ENCODE measurements at regions not wholly inside any gene's neighbourhood (a gene's known extent, or its start where the extent isn't known, plus 50 kb on each side); places are given as distances from the start of the nearest gene placed in this dataset.

- in situ Hi-C loops (cut with HindIII; ENCODE audit: extremely low pct_ligation_motif_present, low pct_unique_long_range_greater_than_20kb) (no loop called here), intact Hi-C loops (cut with micrococcal nuclease; ENCODE audit: unreplicated experiment) (no loop called here)
- Histone ChIP-seq H4K20me1 (ENCODE audit: insufficient read depth, low read length) (no peaks in the 10 kb centered on the region), H3K9ac (ENCODE audit: insufficient read depth, low read depth, low read length) (no peak overlapping the region), H3K9me3 (ENCODE audit: low read length) (peaks cover 78% of the 10 kb centered on the region), H3K4me1 (ENCODE audit: insufficient read depth, low read length) (no peaks in the 10 kb centered on the region), H3K27ac (ENCODE audit: extremely low read length, insufficient read depth, low read length) (no peak overlapping the region), H3K4me2 (ENCODE audit: low read depth, low read length) (no peak overlapping the region), H3K27me3 (ENCODE audit: control insufficient read depth in 1 of 2, insufficient read depth in 2 of 2, low read length in 2 of 2) (no peaks in the 10 kb centered on the region), H3K36me3 (replicated peaks in 1 of 2; ENCODE audit: control insufficient read depth in 1 of 2, insufficient read depth in 2 of 2, low read length in 2 of 2) (no peaks in the 10 kb centered on the region), H2AFZ (ENCODE audit: low read length) (no peak overlapping the region), H3K4me3 (replicated peaks in 1 of 3; ENCODE audit: insufficient read depth in 1 of 3, low read depth in 2 of 3, low read length in 3 of 3) (no peak overlapping the region), H3K79me2 (ENCODE audit: insufficient read depth, low read length) (no peaks in the 10 kb centered on the region)
- ATAC-seq (no peak), DNase-seq (ENCODE audit: low spot score) (no peak), FAIRE-seq (no peak)
- 0% methylated on average over 2 of the region's 2 CpGs for WGBS (ENCODE audit: low lambda C conversion rate)
- TF ChIP-seq STAT5B (CRISPR knock-in tag; IDR thresholded peaks at IDR 0.05): no peak
- no peak for TF ChIP-seq SRY (CRISPR knock-in tag; IDR thresholded peaks at IDR 0.05)
- no peak for TF ChIP-seq ZNF609 (CRISPR knock-in tag; IDR thresholded peaks at IDR 0.05; ENCODE audit: borderline replicate concordance)
- TF ChIP-seq KLF15 (CRISPR knock-in tag; IDR thresholded peaks at IDR 0.05; ENCODE audit: borderline replicate concordance): no peak
- TF ChIP-seq ADNP (CRISPR knock-in tag; IDR thresholded peaks at IDR 0.05): no peak
- TF ChIP-seq HNRNPL (IDR thresholded peaks at IDR 0.05; ENCODE audit: low read depth, low read length): no peak
- no peak for TF ChIP-seq SRSF9 (IDR thresholded peaks at IDR 0.05; ENCODE audit: borderline replicate concordance, insufficient read depth, low read depth, low read length, poor library complexity, severe bottlenecking)
- no peak for TF ChIP-seq RAD21 (CRISPR knock-in tag; IDR thresholded peaks at IDR 0.05)
- no peak for TF ChIP-seq CEBPG (CRISPR knock-in tag; IDR thresholded peaks at IDR 0.05)
- no peak for TF ChIP-seq CCAR2 (optimal IDR thresholded peaks at IDR 0.05; ENCODE audit: low read depth, low read length)
- no peak for TF ChIP-seq NFKBIZ (CRISPR knock-in tag; IDR thresholded peaks at IDR 0.05)
- no peak for TF ChIP-seq RFXANK (CRISPR knock-in tag; IDR thresholded peaks at IDR 0.05)
- TF ChIP-seq NFE2 (CRISPR knock-in tag; IDR thresholded peaks at IDR 0.05): no peak
- TF ChIP-seq TOE1 (CRISPR knock-in tag; IDR thresholded peaks at IDR 0.05): no peak
- no peak for TF ChIP-seq HDAC2 (CRISPR knock-in tag; IDR thresholded peaks at IDR 0.05)
- no peak for TF ChIP-seq HIC2 (CRISPR knock-in tag; IDR thresholded peaks at IDR 0.05; ENCODE audit: low read depth)
- TF ChIP-seq NFIC (IDR thresholded peaks at IDR 0.05; ENCODE audit: low read length): no peak
- TF ChIP-seq ZNF564 (CRISPR knock-in tag; IDR thresholded peaks at IDR 0.05): no peak
- TF ChIP-seq FOXC1 (CRISPR knock-in tag; IDR thresholded peaks at IDR 0.05; ENCODE audit: borderline replicate concordance): no peak
- no TSS peak for BruUV-seq (replicated peaks)
- ChIA-PET CTCF (ENCODE audit: low intra/inter-chr PET ratio, low total read pairs) (no interaction called here), POLR2A (no interaction called here)
Measured at GRCh38 chr4:11889099-11889498, 460.4 kb upstream of the HS3ST1 start.

All from HepG2 (cell line).